ENCODE measurements at regions not wholly inside any gene's neighbourhood (a gene's known extent, or its start where the extent isn't known, plus 50 kb on each side); places are given as distances from the start of the nearest gene placed in this dataset.

DNA sequence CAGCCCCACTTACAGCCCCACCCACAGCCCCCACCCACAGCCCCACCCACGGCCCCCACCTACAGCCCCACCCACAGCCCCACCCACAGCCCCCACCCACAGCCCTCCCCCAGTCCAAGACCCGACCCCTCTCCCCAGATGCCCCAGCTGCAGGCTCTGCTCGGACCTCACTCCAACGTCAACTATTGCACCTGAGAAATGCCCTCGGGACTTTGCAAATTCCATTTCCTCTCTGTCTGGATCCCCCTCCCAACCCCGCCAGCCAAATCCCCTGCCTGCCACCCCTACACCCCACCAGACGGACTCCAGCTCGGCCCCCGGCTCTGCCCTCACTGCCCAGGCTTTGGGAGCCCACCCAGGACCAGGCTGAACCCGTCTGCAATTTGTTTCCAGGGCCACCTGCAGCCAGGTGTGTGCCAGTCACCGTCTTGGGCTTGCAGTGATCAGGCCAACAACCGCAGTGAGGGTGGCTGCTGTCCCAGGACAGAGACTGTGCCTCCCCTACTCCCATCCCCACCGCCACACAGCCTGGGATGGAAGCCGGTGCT, 662.8 kb downstream of the BRD1 start:
- no peaks in the 10 kb centered on the region for H3K36me3 ChIP-seq (ENCODE audit: low read depth)
- no peaks in the 10 kb centered on the region for H3K79me2 ChIP-seq (ENCODE audit: insufficient read depth)
- no peaks in the 10 kb centered on the region for H3F3A ChIP-seq (ENCODE audit: insufficient read depth)
- TF ChIP-seq EZH2phosphoT487 (IDR thresholded peaks at IDR 0.05; ENCODE audit: insufficient read depth, low read depth) (no peak), EZH2 (IDR thresholded peaks at IDR 0.05; ENCODE audit: insufficient read depth, poor library complexity, severe bottlenecking) (no peak)
- H3K4me2 ChIP-seq (ENCODE audit: unreplicated experiment) = no peak overlapping the region
- no peaks in the 10 kb centered on the region for H4K20me1 ChIP-seq (ENCODE audit: insufficient read depth)
- WGBS, 2 experiments (ENCODE audit: low coverage in 1 of 2, low lambda C conversion rate in 2 of 2, missing lambda C conversion rate in 2 of 2) = 31 to 48% methylated on average over 7 to 14 of the region's 14 CpGs
- H3K27me3 ChIP-seq (replicated peaks; ENCODE audit: insufficient read depth) = no peaks in the 10 kb centered on the region
- no peak overlapping the region for H3K4me3 ChIP-seq
- no peak for DNase-seq
- no peak overlapping the region for H3K27ac ChIP-seq
- in situ Hi-C loops (cut with MboI) = no loop called here
- no peaks in the 10 kb centered on the region for H3K9me2 ChIP-seq (ENCODE audit: insufficient read depth)
- no peaks in the 10 kb centered on the region for H3K4me1 ChIP-seq (ENCODE audit: insufficient read depth)
- H3K9ac ChIP-seq = no peak overlapping the region
- no peaks in the 10 kb centered on the region for H3K9me3 ChIP-seq (ENCODE audit: low read depth)
- H2AFZ ChIP-seq = no peak overlapping the region

DNA sequence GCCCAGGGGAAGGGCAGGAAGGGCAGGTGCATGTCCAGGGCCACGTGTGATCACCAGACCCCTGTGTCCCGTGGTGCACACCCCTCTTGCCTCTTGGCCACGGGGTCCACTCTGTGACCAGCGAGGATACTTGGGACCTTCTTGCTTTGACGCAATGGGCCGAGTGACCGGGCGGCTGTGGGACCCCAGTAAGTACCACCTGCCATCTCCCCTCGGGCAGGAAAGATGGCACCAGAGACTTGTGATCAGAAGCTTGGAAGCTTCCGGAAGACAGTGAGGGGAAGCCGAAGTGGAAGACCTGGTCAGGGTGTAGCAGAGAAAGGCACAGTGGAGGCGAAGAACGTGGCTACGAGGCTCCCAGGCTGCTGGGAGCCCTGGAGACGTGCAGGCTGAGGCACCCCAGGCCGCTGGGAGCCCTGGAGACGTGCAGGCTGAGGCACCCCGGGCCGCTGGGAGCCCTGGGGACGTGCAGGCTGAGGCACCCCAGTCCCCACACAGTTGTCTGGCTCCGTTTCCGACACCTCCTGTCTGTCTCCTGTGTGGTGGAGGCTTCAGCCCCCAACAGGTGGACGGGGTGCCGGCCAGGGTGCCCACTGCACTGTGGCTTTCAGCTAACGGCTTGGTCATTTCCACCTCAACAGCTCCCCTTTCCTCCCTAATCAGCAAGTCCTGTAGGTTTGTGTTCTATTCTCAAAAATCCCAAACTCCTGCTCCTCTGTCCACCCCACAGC, 663.5 kb downstream of the BRD1 start:
- Histone ChIP-seq H3K9ac (no peak overlapping the region), H3K4me2 (ENCODE audit: unreplicated experiment) (no peak overlapping the region), H3K4me1 (ENCODE audit: insufficient read depth) (no peaks in the 10 kb centered on the region), H3K27me3 (replicated peaks; ENCODE audit: insufficient read depth) (no peaks in the 10 kb centered on the region), H3K27ac (no peak overlapping the region), H3F3A (ENCODE audit: insufficient read depth) (no peaks in the 10 kb centered on the region), H4K20me1 (ENCODE audit: insufficient read depth) (no peaks in the 10 kb centered on the region), H3K4me3 (no peak overlapping the region), H3K9me3 (ENCODE audit: low read depth) (no peaks in the 10 kb centered on the region), H3K36me3 (ENCODE audit: low read depth) (no peaks in the 10 kb centered on the region), H3K9me2 (ENCODE audit: insufficient read depth) (no peaks in the 10 kb centered on the region), H3K79me2 (ENCODE audit: insufficient read depth) (no peaks in the 10 kb centered on the region), H2AFZ (no peak overlapping the region)
- 42 to 48% methylated on average over 25 of the region's 25 CpGs for WGBS, 2 experiments (ENCODE audit: low coverage in 1 of 2, low lambda C conversion rate in 2 of 2, missing lambda C conversion rate in 2 of 2)
- TF ChIP-seq EZH2phosphoT487 (IDR thresholded peaks at IDR 0.05; ENCODE audit: insufficient read depth, low read depth) (no peak), EZH2 (IDR thresholded peaks at IDR 0.05; ENCODE audit: insufficient read depth, poor library complexity, severe bottlenecking) (no peak)
- no peak for DNase-seq
- in situ Hi-C loops (cut with MboI) = no loop called here

DNA sequence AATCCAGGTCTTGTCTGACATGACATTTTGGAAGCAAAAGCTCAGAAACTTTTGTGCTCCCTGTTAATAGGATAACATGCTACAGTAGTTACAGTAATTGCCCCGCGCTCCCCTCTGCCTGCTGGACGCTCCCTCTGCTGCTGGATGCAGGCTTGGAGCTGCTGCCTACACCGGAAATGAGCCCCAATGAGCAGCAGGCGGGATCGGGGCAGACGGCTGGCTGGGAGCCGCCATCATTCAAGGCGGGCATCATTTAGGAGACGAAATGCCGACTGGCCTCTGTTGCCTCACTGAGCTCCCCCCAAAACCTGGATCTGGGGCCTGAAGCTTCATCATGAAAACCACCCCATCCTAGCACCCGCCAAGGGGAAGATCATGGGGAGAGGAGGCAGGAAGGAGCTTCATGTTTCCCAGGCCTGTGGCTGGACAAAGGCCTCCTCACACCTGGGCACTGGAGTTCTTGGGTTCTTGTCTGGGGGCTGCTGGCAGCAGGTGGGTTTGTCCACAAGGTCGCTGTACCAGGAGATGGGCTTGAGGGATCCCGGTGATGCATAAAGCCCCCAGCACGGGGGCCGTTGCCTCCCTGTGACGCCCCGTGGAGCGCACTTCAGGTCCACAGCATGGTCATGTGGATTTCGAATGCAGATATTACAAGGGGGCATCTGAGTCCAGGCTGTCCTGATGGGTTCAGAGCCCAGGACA, 664.3 kb downstream of the BRD1 start:
- H3K36me3 ChIP-seq (ENCODE audit: low read depth) = no peaks in the 10 kb centered on the region
- WGBS, 2 experiments (ENCODE audit: low coverage in 1 of 2, low lambda C conversion rate in 2 of 2, missing lambda C conversion rate in 2 of 2) = 56 to 58% methylated on average over 20 of the region's 20 CpGs
- no peak overlapping the region for H3K4me2 ChIP-seq (ENCODE audit: unreplicated experiment)
- no peaks in the 10 kb centered on the region for H3K79me2 ChIP-seq (ENCODE audit: insufficient read depth)
- in situ Hi-C loops (cut with MboI) = no loop called here
- H4K20me1 ChIP-seq (ENCODE audit: insufficient read depth) = no peaks in the 10 kb centered on the region
- H3K27ac ChIP-seq = no peak overlapping the region
- no peaks in the 10 kb centered on the region for H3K9me2 ChIP-seq (ENCODE audit: insufficient read depth)
- H3F3A ChIP-seq (ENCODE audit: insufficient read depth) = no peaks in the 10 kb centered on the region
- H3K4me3 ChIP-seq = no peak overlapping the region
- no peak overlapping the region for H2AFZ ChIP-seq
- no peaks in the 10 kb centered on the region for H3K4me1 ChIP-seq (ENCODE audit: insufficient read depth)
- H3K27me3 ChIP-seq (replicated peaks; ENCODE audit: insufficient read depth) = no peaks in the 10 kb centered on the region
- H3K9ac ChIP-seq = no peak overlapping the region
- DNase-seq = no peak
- H3K9me3 ChIP-seq (ENCODE audit: low read depth) = no peaks in the 10 kb centered on the region
- no peak for TF ChIP-seq EZH2 (IDR thresholded peaks at IDR 0.05; ENCODE audit: insufficient read depth, poor library complexity, severe bottlenecking)
- no peak for TF ChIP-seq EZH2phosphoT487 (IDR thresholded peaks at IDR 0.05; ENCODE audit: insufficient read depth, low read depth)

- Histone ChIP-seq H3K36me3 (ENCODE audit: low read depth) (no peaks in the 10 kb centered on the region), H3K4me2 (ENCODE audit: unreplicated experiment) (no peak overlapping the region), H2AFZ (no peak overlapping the region), H3K27me3 (replicated peaks; ENCODE audit: insufficient read depth) (no peaks in the 10 kb centered on the region), H3K9me3 (ENCODE audit: low read depth) (no peaks in the 10 kb centered on the region), H3K4me3 (no peak overlapping the region), H3K9ac (no peak overlapping the region), H4K20me1 (ENCODE audit: insufficient read depth) (no peaks in the 10 kb centered on the region), H3F3A (ENCODE audit: insufficient read depth) (no peaks in the 10 kb centered on the region), H3K79me2 (ENCODE audit: insufficient read depth) (no peaks in the 10 kb centered on the region), H3K4me1 (ENCODE audit: insufficient read depth) (no peaks in the 10 kb centered on the region), H3K27ac (no peak overlapping the region), H3K9me2 (ENCODE audit: insufficient read depth) (no peaks in the 10 kb centered on the region)
- TF ChIP-seq EZH2 (IDR thresholded peaks at IDR 0.05; ENCODE audit: insufficient read depth, poor library complexity, severe bottlenecking) (no peak), EZH2phosphoT487 (IDR thresholded peaks at IDR 0.05; ENCODE audit: insufficient read depth, low read depth) (no peak)
- WGBS, 2 experiments (ENCODE audit: low coverage in 1 of 2, low lambda C conversion rate in 2 of 2, missing lambda C conversion rate in 2 of 2) = 64 to 71% methylated on average over 16 of the region's 16 CpGs
- DNase-seq = no peak
- in situ Hi-C loops (cut with MboI) = no loop called here
These were observed 664.8 kb downstream of the BRD1 start for GRCh38 chr22:49162841-49163240.
